ENCODE measurements at regions not wholly inside any gene's neighbourhood (a gene's known extent, or its start where the extent isn't known, plus 50 kb on each side); places are given as distances from the start of the nearest gene placed in this dataset.

DNA sequence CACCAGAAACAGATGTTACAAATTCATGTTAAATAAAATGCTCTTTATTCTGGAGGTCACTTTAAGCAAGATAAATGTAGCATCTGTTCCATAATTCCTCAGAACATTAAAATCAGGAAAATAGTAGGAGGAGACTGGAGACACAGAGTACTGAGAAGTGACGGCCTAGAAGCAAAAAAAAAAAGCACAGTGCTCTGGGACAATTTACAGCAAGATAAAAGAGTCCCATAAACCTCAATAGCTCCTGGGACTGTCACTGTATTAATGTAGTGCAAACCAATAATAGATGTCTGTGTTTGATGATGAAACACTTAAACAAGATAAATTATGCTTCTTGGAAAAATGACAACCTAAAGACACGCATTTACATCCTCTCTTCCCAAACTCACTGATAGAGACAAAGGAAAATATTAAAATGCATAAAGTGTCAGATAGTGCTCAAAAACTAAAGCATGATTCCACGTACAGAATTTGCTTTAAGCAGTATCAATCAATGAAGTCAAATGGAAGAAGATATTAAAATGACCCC, 338.8 kb upstream of the REG3G start:
- in situ Hi-C loops (cut with MboI; ENCODE audit: low sequenced_read_pairs in 4 of 4) = no loop called here
- ATAC-seq (no peak), DNase-seq (no peak)
- Histone ChIP-seq H3K27ac (no peak overlapping the region), H3K4me1 (no peaks in the 10 kb centered on the region), H3K27me3 (no peaks in the 10 kb centered on the region), H3K4me3 (no peak overlapping the region), H3K36me3 (no peaks in the 10 kb centered on the region), H3K9me3 (no peaks in the 10 kb centered on the region)
- TF ChIP-seq, protein P1, sequence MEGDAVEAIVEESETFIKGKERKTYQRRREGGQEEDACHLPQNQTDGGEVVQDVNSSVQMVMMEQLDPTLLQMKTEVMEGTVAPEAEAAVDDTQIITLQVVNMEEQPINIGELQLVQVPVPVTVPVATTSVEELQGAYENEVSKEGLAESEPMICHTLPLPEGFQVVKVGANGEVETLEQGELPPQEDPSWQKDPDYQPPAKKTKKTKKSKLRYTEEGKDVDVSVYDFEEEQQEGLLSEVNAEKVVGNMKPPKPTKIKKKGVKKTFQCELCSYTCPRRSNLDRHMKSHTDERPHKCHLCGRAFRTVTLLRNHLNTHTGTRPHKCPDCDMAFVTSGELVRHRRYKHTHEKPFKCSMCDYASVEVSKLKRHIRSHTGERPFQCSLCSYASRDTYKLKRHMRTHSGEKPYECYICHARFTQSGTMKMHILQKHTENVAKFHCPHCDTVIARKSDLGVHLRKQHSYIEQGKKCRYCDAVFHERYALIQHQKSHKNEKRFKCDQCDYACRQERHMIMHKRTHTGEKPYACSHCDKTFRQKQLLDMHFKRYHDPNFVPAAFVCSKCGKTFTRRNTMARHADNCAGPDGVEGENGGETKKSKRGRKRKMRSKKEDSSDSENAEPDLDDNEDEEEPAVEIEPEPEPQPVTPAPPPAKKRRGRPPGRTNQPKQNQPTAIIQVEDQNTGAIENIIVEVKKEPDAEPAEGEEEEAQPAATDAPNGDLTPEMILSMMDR (IDR thresholded peaks at IDR 0.05 in 4 of 5, conservative IDR thresholded peaks at IDR 0.05 in 1 of 5) = no peak
- TF ChIP-seq POLR2A (IDR thresholded peaks at IDR 0.05) = no peak
- intact Hi-C loops (cut with DNase I; ENCODE audit: low total_unique reads) = no loop called here

DNA sequence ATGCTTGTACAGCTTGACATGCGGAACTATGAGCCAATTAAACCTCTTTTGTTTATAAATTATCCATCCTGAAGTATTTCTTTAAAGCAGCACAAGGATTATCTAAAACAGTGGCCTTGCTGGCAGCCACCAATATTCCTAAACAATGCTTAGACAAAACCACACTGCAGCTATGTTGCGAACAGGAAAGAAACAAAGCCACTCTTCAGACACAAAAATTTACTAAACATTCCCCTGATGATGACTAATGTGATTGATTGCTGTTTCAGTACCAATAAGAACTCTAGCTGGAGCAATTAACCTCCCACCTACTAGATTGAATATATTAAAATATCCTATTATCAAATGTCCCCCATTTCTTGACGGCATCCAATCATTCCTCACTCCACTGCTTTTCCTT, 325.8 kb upstream of the REG3G start:
- Histone ChIP-seq H3K4me1 (no peaks in the 10 kb centered on the region), H3K4me3 (no peak overlapping the region), H3K36me3 (no peaks in the 10 kb centered on the region), H3K9me3 (no peaks in the 10 kb centered on the region), H3K27ac (no peak overlapping the region), H3K27me3 (no peaks in the 10 kb centered on the region)
- TF ChIP-seq, protein P1 (IDR thresholded peaks at IDR 0.05 in 4 of 5, conservative IDR thresholded peaks at IDR 0.05 in 1 of 5) = no peak
- no peak for TF ChIP-seq POLR2A (IDR thresholded peaks at IDR 0.05)
- no peak for DNase-seq
- in situ Hi-C loops (cut with MboI; ENCODE audit: low sequenced_read_pairs in 4 of 4) (no loop called here), intact Hi-C loops (cut with DNase I; ENCODE audit: low total_unique reads) (no loop called here)
- ATAC-seq = no peak

DNA sequence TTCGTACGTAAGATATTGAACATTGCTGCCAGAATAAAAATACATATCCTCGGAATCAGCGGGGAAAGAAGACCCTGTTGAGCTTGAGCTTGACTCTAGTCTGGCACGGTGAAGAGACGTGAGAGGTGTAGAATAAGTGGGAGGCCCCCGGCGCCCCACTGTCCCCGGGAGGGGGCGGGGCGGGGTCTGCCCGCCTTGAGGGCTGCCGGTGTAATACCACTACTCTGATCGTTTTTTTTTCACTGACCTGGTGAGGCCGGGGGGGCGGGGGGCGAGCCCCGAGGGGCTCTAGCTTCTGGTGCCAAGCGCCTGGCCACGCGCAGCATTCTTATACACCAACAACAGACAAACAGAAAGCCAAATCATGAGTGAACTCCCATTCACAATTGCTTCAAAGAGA, 324.0 kb upstream of the REG3G start:
- H3K27ac ChIP-seq = no peak overlapping the region
- no peak overlapping the region for H3K4me3 ChIP-seq
- H3K9me3 ChIP-seq = no peaks in the 10 kb centered on the region
- no peaks in the 10 kb centered on the region for H3K36me3 ChIP-seq
- intact Hi-C loops (cut with DNase I; ENCODE audit: low total_unique reads) (no loop called here), in situ Hi-C loops (cut with MboI; ENCODE audit: low sequenced_read_pairs in 4 of 4) (no loop called here)
- ATAC-seq (no peak), DNase-seq (no peak)
- no peak for TF ChIP-seq POLR2A (IDR thresholded peaks at IDR 0.05)
- TF ChIP-seq, protein P1 (IDR thresholded peaks at IDR 0.05 in 4 of 5, conservative IDR thresholded peaks at IDR 0.05 in 1 of 5) = no peak
- H3K27me3 ChIP-seq = no peaks in the 10 kb centered on the region
- H3K4me1 ChIP-seq = no peaks in the 10 kb centered on the region

DNA sequence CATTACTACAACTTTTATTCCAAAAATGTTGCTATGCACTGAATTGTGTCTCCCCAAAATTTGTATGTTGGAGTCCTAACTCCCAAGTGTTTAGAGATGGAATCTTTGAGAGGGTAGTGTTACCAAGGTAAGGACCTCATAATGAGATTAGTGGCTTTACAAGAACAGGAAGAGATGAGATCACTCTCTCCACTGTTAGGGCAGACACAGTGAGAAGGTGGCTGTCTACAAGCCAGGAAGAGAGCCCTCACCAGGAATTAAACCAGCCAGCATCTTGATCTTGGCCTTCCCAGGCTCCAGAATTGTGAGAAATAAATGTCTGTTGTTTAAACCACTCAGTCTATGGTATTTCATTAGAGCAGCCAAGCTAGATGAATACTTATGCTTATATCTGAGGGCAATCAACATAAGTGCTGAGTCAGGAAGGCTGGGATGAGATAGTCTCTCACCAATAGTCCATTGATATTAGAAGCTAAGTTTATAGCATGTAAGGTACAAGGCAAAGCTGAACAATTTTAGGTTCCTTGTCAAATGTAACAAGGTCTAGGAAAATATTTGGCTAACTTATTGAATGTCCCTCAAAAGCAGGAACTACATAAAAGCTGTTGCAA, 317.6 kb upstream of the REG3G start:
- in situ Hi-C loops (cut with MboI; ENCODE audit: low sequenced_read_pairs in 4 of 4) (no loop called here), intact Hi-C loops (cut with DNase I; ENCODE audit: low total_unique reads) (no loop called here)
- Histone ChIP-seq H3K27ac (no peak overlapping the region), H3K36me3 (no peaks in the 10 kb centered on the region), H3K4me1 (no peaks in the 10 kb centered on the region), H3K9me3 (no peaks in the 10 kb centered on the region), H3K27me3 (no peaks in the 10 kb centered on the region), H3K4me3 (no peak overlapping the region)
- TF ChIP-seq, protein P1 (IDR thresholded peaks at IDR 0.05 in 4 of 5, conservative IDR thresholded peaks at IDR 0.05 in 1 of 5) = no peak
- TF ChIP-seq POLR2A (IDR thresholded peaks at IDR 0.05) = no peak
- ATAC-seq = no peak
- DNase-seq = no peak
